ENCODE measurements at regions not wholly inside any gene's neighbourhood (a gene's known extent, or its start where the extent isn't known, plus 50 kb on each side); places are given as distances from the start of the nearest gene placed in this dataset.

GRCh38 chr2:60290509-60290908 is 262.9 kb downstream of the BCL11A start:
- no peaks in the 10 kb centered on the region for H3K9me2 ChIP-seq (ENCODE audit: insufficient read depth, low read length)
- no peaks in the 10 kb centered on the region for H3F3A ChIP-seq (ENCODE audit: insufficient read depth, low read length, poor library complexity, severe bottlenecking)
- no peaks in the 10 kb centered on the region for H3K27me3 ChIP-seq (ENCODE audit: insufficient read depth, low read depth, low read length)
- no peak overlapping the region for H3K9ac ChIP-seq (ENCODE audit: low read length)
- no peak overlapping the region for H3K4me3 ChIP-seq (ENCODE audit: low read length)
- no peak overlapping the region for H3K4me2 ChIP-seq (ENCODE audit: low read length)
- no peak overlapping the region for H3K27ac ChIP-seq (ENCODE audit: low read length)
- H3K79me2 ChIP-seq (replicated peaks; ENCODE audit: insufficient read depth, low read length), result no peaks in the 10 kb centered on the region
- H2AFZ ChIP-seq (ENCODE audit: low read depth, low read length), result no peak overlapping the region
- no peaks in the 10 kb centered on the region for H4K20me1 ChIP-seq (ENCODE audit: insufficient read depth)
- no peaks in the 10 kb centered on the region for H3K9me3 ChIP-seq (ENCODE audit: low read length)
- H3K36me3 ChIP-seq (ENCODE audit: insufficient read depth, low read length), result no peaks in the 10 kb centered on the region
- TF ChIP-seq SMC3 (conservative IDR thresholded peaks at IDR 0.05; ENCODE audit: poor library complexity) (no peak), EZH2 (IDR thresholded peaks at IDR 0.05; ENCODE audit: borderline replicate concordance, insufficient read depth, low read length, poor library complexity, severe bottlenecking) (no peak), TAF1 (IDR thresholded peaks at IDR 0.05; ENCODE audit: low read depth) (no peak), REST (IDR thresholded peaks at IDR 0.05; ENCODE audit: borderline replicate concordance) (no peak), MXI1 (conservative IDR thresholded peaks at IDR 0.05; ENCODE audit: poor library complexity, severe bottlenecking) (no peak), CTCF (IDR thresholded peaks at IDR 0.05; ENCODE audit: poor library complexity, severe bottlenecking) (no peak), RAD21 (conservative IDR thresholded peaks at IDR 0.05) (no peak), EP300 (conservative IDR thresholded peaks at IDR 0.05; ENCODE audit: poor library complexity, severe bottlenecking) (no peak), POLR2AphosphoS5 (IDR thresholded peaks at IDR 0.05) (no peak)

- no peak for TF ChIP-seq RAD21 (conservative IDR thresholded peaks at IDR 0.05)
- no peak for TF ChIP-seq SMC3 (conservative IDR thresholded peaks at IDR 0.05; ENCODE audit: poor library complexity)
Observed at GRCh38 chr2:60285626-60286316, 267.7 kb downstream of the BCL11A start.

More at GRCh38 chr2:60285626-60286316, 267.7 kb downstream of the BCL11A start:
- Histone ChIP-seq H3K9me2 (ENCODE audit: insufficient read depth, low read length) (no peaks in the 10 kb centered on the region), H4K20me1 (ENCODE audit: insufficient read depth) (no peaks in the 10 kb centered on the region), H3F3A (ENCODE audit: insufficient read depth, low read length, poor library complexity, severe bottlenecking) (no peaks in the 10 kb centered on the region), H3K4me3 (ENCODE audit: low read length) (no peak overlapping the region), H3K27ac (ENCODE audit: low read length) (no peak overlapping the region), H3K27me3 (ENCODE audit: insufficient read depth, low read depth, low read length) (no peaks in the 10 kb centered on the region), H3K4me2 (ENCODE audit: low read length) (no peak overlapping the region), H3K36me3 (ENCODE audit: insufficient read depth, low read length) (no peaks in the 10 kb centered on the region), H3K9me3 (ENCODE audit: low read length) (no peaks in the 10 kb centered on the region), H2AFZ (ENCODE audit: low read depth, low read length) (no peak overlapping the region), H3K9ac (ENCODE audit: low read length) (no peak overlapping the region), H3K79me2 (replicated peaks; ENCODE audit: insufficient read depth, low read length) (no peaks in the 10 kb centered on the region)
